ENCODE measurements at regions not wholly inside any gene's neighbourhood (a gene's known extent, or its start where the extent isn't known, plus 50 kb on each side); places are given as distances from the start of the nearest gene placed in this dataset.

DNA sequence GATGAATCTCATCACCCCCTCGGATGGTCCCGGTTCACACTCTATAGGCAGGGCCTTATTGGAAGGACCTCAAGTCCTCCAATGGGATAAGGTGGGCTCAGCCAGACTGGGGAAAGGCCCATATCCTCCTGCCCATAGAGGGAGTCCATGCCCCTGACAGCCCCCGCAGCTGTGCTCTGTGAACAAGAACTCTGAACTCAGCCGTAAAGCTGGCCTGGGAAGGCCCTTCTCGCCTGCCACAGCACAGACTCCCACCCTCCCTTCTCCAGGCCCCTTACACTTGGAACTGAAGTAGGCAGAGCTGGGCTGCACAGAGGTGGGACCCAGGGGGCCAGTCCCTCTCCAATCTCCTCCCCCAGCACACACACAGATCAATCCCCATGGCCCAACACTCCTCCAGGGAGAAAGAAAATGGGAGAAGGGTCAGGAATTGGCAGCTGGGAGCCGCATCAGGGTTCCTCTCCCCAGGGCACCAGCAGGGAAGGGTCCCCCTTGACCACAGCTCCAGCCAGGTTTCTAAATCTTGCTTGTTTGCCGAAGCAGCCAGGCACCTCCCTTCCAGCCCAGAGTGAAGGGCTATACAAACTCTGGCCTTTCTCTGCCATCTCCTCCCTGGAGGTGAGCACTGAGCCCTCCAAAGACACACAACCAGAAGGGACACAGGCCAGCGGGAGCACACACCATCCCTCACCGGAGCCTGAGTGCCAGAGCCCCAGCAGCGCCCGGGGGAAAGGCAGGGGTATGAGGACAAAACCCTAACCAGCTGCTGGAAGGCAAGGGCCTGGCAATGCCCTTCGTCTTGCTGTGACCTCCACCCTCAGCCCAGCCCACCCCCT lies 454.1 kb downstream of the SOX9 start:
- no peak for TF ChIP-seq GATA2 (IDR thresholded peaks at IDR 0.05; ENCODE audit: low read depth, low read length)
- no peak for TF ChIP-seq GATA3 (IDR thresholded peaks at IDR 0.05; ENCODE audit: low read depth, low read length)
